ENCODE measurements at regions not wholly inside any gene's neighbourhood (a gene's known extent, or its start where the extent isn't known, plus 50 kb on each side); places are given as distances from the start of the nearest gene placed in this dataset.

DNA sequence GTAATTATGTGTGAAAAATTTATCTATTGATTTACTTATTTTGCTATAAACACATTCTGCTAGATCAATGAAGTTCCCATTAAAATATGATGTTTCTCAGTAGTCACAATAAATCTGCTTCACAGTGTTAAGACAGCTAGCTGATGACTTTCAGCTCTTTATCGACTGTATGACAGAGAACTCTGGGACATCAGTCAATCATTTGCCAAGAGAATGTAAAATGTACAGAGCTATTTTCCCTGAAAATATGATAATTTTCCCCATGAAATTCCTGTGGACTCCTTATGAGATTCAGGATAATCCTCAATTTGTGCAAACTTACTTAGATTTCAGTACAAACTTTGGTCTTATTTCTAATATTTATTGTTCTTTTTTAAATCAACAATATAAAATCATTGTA lies 430.5 kb downstream of the SLITRK6 start:
- Histone ChIP-seq H3K4me3 (no peak overlapping the region), H3K4me1 (no peaks in the 10 kb centered on the region), H3K36me3 (no peaks in the 10 kb centered on the region), H3K9me3 (no peaks in the 10 kb centered on the region), H3K27me3 (no peaks in the 10 kb centered on the region), H3K27ac (no peak overlapping the region)
- 94 to 100% methylated on average over 1 of the region's 1 CpG for WGBS, 2 donors (ENCODE audit: low coverage in 1 of 2)
- no peak for ATAC-seq
- no peak for TF ChIP-seq POLR2AphosphoS5 (IDR thresholded peaks at IDR 0.05)
- no peak for TF ChIP-seq POLR2A (IDR thresholded peaks at IDR 0.05)
- TF ChIP-seq, protein P1, sequence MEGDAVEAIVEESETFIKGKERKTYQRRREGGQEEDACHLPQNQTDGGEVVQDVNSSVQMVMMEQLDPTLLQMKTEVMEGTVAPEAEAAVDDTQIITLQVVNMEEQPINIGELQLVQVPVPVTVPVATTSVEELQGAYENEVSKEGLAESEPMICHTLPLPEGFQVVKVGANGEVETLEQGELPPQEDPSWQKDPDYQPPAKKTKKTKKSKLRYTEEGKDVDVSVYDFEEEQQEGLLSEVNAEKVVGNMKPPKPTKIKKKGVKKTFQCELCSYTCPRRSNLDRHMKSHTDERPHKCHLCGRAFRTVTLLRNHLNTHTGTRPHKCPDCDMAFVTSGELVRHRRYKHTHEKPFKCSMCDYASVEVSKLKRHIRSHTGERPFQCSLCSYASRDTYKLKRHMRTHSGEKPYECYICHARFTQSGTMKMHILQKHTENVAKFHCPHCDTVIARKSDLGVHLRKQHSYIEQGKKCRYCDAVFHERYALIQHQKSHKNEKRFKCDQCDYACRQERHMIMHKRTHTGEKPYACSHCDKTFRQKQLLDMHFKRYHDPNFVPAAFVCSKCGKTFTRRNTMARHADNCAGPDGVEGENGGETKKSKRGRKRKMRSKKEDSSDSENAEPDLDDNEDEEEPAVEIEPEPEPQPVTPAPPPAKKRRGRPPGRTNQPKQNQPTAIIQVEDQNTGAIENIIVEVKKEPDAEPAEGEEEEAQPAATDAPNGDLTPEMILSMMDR (IDR thresholded peaks at IDR 0.05) = no peak
- no peak for TF ChIP-seq EP300 (IDR thresholded peaks at IDR 0.05)

DNA sequence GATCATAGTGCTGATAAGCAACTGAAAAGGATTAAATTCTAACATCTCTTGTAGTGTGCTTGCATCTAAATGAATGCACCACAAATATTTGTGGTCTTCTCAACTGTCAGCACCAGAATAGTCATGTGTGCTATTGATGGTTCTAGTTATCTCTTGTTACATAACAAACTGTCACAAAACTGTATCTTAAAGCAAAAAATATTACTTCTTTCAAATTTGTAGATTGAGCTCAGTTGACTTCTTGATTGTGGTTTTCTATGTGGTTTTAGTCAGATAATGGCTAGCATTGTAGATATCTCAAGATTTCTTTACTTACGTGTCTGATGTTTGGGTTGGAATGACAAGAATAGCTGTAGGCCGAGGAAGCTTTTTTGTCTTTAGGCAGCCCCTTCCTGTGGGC lies 431.3 kb downstream of the SLITRK6 start:
- peaks cover 0 to 4% (median 0%) of the 10 kb centered on the region in 3 donors for H3K9me3 ChIP-seq
- no peak for ATAC-seq
- no peak overlapping the region for H3K27ac ChIP-seq
- H3K27me3 ChIP-seq = no peaks in the 10 kb centered on the region
- no peaks in the 10 kb centered on the region for H3K36me3 ChIP-seq
- H3K4me3 ChIP-seq = no peak overlapping the region
- no peaks in the 10 kb centered on the region for H3K4me1 ChIP-seq
- WGBS, 2 donors (ENCODE audit: low coverage in 1 of 2) = 61 to 89% methylated on average over 2 of the region's 2 CpGs
- TF ChIP-seq POLR2AphosphoS5 (IDR thresholded peaks at IDR 0.05) = no peak
- TF ChIP-seq EP300 (IDR thresholded peaks at IDR 0.05) = no peak

DNA sequence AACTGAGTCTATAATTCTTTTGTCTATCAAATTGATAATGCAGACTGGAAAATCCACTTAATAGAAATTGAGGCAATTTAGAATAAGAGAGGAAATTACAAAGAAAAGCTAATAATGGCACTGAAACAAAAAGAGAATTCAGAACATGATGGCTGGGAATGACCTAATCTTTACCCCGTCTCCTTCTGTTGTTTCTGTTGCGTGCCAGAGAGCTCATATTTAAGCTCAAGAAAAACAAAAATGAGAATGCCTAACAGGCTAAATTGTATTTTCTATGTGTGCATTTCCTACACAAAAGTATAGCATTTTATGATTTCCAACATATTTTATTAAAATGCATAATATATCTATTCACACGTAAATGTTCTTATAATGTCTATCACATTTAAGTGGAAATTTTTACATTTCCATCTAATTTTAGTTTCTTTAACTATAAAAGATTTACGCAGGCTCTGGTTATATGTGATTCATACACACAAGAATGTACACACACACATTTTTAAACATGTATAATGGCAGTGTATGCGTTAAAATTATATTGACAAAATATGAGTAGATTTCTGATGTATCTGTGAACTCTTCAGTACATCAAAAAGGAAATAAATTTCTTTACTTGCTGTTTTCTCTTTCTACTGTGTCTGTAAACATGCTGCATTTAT lies 432.3 kb downstream of the SLITRK6 start:
- TF ChIP-seq EP300 (IDR thresholded peaks at IDR 0.05) (no peak), POLR2AphosphoS5 (IDR thresholded peaks at IDR 0.05) (no peak), POLR2A (IDR thresholded peaks at IDR 0.05) (no peak)
- TF ChIP-seq, protein P1 (IDR thresholded peaks at IDR 0.05) = no peak

GRCh38 chr13:85363504-85363903 lies 435.7 kb downstream of the SLITRK6 start:
- TF ChIP-seq, protein P1 (IDR thresholded peaks at IDR 0.05) = no peak
- TF ChIP-seq EP300 (IDR thresholded peaks at IDR 0.05) (no peak), POLR2A (IDR thresholded peaks at IDR 0.05) (no peak), POLR2AphosphoS5 (IDR thresholded peaks at IDR 0.05) (no peak)
- no peak for ATAC-seq
- peaks cover 0 to 5% (median 0%) of the 10 kb centered on the region in 3 donors for H3K9me3 ChIP-seq
- no peaks in the 10 kb centered on the region for H3K4me1 ChIP-seq
- no peak overlapping the region for H3K4me3 ChIP-seq
- no peaks in the 10 kb centered on the region for H3K27me3 ChIP-seq
- H3K36me3 ChIP-seq = no peaks in the 10 kb centered on the region
- 90 to 95% methylated on average over 4 to 11 of the region's 15 CpGs for WGBS, 2 donors (ENCODE audit: low coverage in 1 of 2)
- H3K27ac ChIP-seq = no peak overlapping the region

More for the DNA sequence above, 432.3 kb downstream of the SLITRK6 start:
- Histone ChIP-seq H3K36me3 (no peaks in the 10 kb centered on the region), H3K9me3 (peaks cover 0 to 5% (median 0%) of the 10 kb centered on the region in 3 donors), H3K4me3 (no peak overlapping the region), H3K27ac (no peak overlapping the region), H3K27me3 (no peaks in the 10 kb centered on the region), H3K4me1 (no peaks in the 10 kb centered on the region)
- no peak for ATAC-seq
- WGBS, 2 donors (ENCODE audit: low coverage in 1 of 2) = 83 to 88% methylated on average over 5 of the region's 5 CpGs

- Histone ChIP-seq H3K9me3 (peaks cover 0 to 5% (median 0%) of the 10 kb centered on the region in 3 donors), H3K27me3 (no peaks in the 10 kb centered on the region), H3K4me1 (no peaks in the 10 kb centered on the region), H3K36me3 (no peaks in the 10 kb centered on the region), H3K4me3 (no peak overlapping the region), H3K27ac (no peak overlapping the region)
- TF ChIP-seq POLR2AphosphoS5 (IDR thresholded peaks at IDR 0.05) = no peak
- no peak for TF ChIP-seq POLR2A (IDR thresholded peaks at IDR 0.05)
- no peak for TF ChIP-seq EP300 (IDR thresholded peaks at IDR 0.05)
- TF ChIP-seq, protein P1 (IDR thresholded peaks at IDR 0.05) = no peak
- ATAC-seq = no peak
- WGBS, 2 donors (ENCODE audit: low coverage in 1 of 2) = no CpG with 5 or more reads among the region's 29 CpGs
Observed at GRCh38 chr13:85362980-85363379, 436.2 kb downstream of the SLITRK6 start.
